Uterus (tissue), 3 donors: ENCODE measurements at regions not wholly inside any gene's neighbourhood (a gene's known extent, or its start where the extent isn't known, plus 50 kb on each side); places are given as distances from the start of the nearest gene placed in this dataset.
"Not testable (repeated sequence)": the region's sequence is repeated elsewhere in the genome, so short reads cannot be mapped to it uniquely, and the experiment has no call there.

Experiments
- DNase-seq, 2 donors: peaks; one replicate each; pipeline ENCODE4 v3.0.0-alpha.2; 2019 to 2020
- H3K27ac ChIP-seq, 2 donors: fragments of 200-600 bp; sonication (generic); 1 replicate in 1 of 2; 2 replicates in 1 of 2; pipeline ENCODE4 v1.5.1; 2016 to 2018
- H3K27me3 ChIP-seq, 2 donors: fragments of 200-600 bp; sonication (generic); one replicate each; pipeline ENCODE4 v1.5.1; 2018 to 2019; ENCODE audit warnings: control low read depth in 1 of 2
- H3K36me3 ChIP-seq, 2 donors: fragments of 200-600 bp; sonication (generic); one replicate each; pipeline ENCODE4 v1.5.1; 2019; ENCODE audit warnings: control low read depth in 1 of 2
- H3K4me1 ChIP-seq, 2 donors: fragments of 200-600 bp; sonication (generic); one replicate each; pipeline ENCODE4 v1.5.1; 2018 to 2019; ENCODE audit warnings: control low read depth in 1 of 2
- H3K4me3 ChIP-seq, 2 donors: fragments of 200-600 bp; sonication (generic); 1 replicate in 1 of 2; 2 replicates in 1 of 2; pipeline ENCODE4 v1.5.1; 2018 to 2019; ENCODE audit warnings: mild to moderate bottlenecking in 1 of 2
- H3K9me3 ChIP-seq, 2 donors: fragments of 200-600 bp; sonication (generic); one replicate each; pipeline ENCODE4 v1.5.1; 2019; ENCODE audit warnings: control low read depth in 1 of 2
- POLR2A ChIP-seq, 2 donors: fragments of 450-650 bp; IDR thresholded peaks; one replicate each; pipeline ENCODE4 v1.6.1; 2016; ENCODE audit warnings: antibody characterized with exemption in 2 of 2, mild to moderate bottlenecking in 1 of 2, moderate library complexity in 1 of 2
- intact Hi-C: fragments of 100-400 bp; cut with DNase I; formaldehyde crosslinking; loops from one replicate; pipeline ENCODE4 v1.15.1; 2023; ENCODE audit warnings: low total_unique reads
- TF ChIP-seq, protein P1 (sequence below), 4 experiments: fragments of 200-600 bp in 2 of 4; fragments of 450-650 bp in 2 of 4; sonication (generic) in 2 of 4; IDR thresholded peaks; one replicate each; pipeline ENCODE4 v1.5.1; 2016 to 2019; ENCODE audit warnings: antibody characterized with exemption in 4 of 4, mild to moderate bottlenecking in 2 of 4, moderate library complexity in 1 of 4
- donor health status: DM: yes; HTN: yes; CAD: no.

DNA sequence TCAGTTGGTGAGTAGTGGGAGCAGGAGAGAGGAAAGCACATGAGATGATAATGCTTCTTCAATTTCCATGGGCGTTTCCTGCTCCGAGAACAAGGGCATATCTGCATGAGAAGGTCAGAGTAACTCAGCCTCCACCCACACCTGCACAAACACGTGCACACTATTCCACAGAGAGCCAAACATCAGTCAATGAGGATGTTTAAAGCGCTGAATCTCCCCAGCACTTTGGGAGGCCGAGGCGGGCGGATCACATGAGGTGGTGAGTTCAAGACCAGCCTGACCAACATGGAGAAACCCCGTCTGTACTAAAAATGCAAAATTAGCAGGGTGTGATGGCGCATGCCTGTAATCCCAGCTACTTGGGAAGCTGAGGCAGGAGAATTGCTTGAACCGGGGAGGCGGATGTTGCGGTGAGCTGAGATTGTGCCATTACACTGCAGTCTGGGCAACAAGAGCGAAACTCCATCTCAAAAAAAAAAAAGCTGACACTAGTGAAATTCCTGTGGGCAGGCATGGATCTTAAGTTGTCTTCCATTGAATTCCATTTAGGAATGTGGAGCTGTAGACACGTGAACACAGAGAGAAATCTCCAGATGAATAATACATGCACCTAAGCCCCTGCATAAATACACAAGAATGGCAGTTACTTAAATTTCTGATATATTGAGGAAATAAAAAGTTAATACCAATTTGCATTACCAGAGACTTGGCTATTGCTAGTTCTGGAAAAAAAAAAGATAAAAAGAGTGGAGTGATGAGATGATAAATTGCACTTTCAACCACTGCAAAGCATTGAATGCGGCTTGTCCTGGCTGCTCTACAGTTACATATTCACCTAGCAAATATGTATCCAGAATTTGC lies 1097.4 kb upstream of the TMEM132C start:
- TF ChIP-seq, protein P1, sequence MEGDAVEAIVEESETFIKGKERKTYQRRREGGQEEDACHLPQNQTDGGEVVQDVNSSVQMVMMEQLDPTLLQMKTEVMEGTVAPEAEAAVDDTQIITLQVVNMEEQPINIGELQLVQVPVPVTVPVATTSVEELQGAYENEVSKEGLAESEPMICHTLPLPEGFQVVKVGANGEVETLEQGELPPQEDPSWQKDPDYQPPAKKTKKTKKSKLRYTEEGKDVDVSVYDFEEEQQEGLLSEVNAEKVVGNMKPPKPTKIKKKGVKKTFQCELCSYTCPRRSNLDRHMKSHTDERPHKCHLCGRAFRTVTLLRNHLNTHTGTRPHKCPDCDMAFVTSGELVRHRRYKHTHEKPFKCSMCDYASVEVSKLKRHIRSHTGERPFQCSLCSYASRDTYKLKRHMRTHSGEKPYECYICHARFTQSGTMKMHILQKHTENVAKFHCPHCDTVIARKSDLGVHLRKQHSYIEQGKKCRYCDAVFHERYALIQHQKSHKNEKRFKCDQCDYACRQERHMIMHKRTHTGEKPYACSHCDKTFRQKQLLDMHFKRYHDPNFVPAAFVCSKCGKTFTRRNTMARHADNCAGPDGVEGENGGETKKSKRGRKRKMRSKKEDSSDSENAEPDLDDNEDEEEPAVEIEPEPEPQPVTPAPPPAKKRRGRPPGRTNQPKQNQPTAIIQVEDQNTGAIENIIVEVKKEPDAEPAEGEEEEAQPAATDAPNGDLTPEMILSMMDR (IDR thresholded peaks at IDR 0.05) = no peak
- no peak for TF ChIP-seq POLR2A (IDR thresholded peaks at IDR 0.05)
- no peak overlapping the region for H3K27ac ChIP-seq
- H3K4me1 ChIP-seq = no peaks in the 10 kb centered on the region
- H3K27me3 ChIP-seq = no peaks in the 10 kb centered on the region
- intact Hi-C loops = no loop called here
- no peak overlapping the region for H3K4me3 ChIP-seq
- H3K36me3 ChIP-seq = no peaks in the 10 kb centered on the region
- DNase-seq = no peak
- no peaks in the 10 kb centered on the region for H3K9me3 ChIP-seq

DNA sequence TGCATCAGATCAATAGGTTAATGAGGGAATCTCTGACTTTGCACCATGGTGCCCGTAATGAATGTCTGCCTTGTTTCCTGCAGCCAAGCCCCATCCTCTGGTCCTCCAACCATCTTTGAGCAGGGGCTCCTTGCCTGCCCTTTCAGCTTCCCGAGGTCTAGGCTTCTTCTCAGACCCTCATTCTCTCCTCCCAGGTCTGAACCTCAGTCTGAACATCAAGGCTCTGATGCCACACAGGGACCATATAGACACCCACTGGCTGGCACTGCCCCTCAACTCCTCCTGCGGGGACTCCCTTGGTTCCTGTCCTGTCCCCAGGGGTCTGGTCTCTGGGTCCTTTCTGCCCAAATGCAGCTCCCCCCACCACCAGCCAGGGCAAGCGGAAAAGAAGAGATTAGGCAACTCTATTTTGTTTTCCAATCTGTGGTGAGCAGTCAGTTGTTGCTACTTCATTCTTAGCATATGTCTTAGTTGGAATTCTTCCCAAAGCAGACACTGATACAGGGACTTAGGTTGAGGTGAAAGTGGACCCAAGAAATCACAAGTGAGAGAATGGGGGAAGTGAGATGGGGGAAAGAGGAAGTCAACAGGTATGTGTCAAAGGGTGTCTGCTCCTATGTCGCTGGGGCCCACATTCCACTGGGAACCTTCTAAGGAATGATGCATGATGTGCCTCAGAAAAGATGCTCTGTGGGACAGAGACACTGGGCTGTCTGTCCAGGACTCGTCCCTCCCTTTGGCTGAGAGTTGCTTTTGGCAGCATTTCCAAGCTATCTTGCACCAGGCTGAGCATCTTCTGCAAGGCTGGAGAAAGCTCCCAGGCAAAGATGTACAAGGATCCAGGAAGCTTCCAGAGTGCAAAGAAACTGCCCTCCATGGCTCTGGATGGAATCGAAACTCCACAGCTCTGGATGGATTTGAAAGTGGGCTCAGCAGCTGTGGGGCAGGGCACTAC lies 1096.5 kb upstream of the TMEM132C start:
- no peak for DNase-seq
- H3K27me3 ChIP-seq = no peaks in the 10 kb centered on the region
- TF ChIP-seq POLR2A (IDR thresholded peaks at IDR 0.05) = no peak
- TF ChIP-seq, protein P1 (IDR thresholded peaks at IDR 0.05) = no peak
- no peaks in the 10 kb centered on the region for H3K9me3 ChIP-seq
- H3K4me1 ChIP-seq = no peaks in the 10 kb centered on the region
- no peak overlapping the region for H3K27ac ChIP-seq
- no peaks in the 10 kb centered on the region for H3K36me3 ChIP-seq
- intact Hi-C loops = no loop called here
- no peak overlapping the region for H3K4me3 ChIP-seq

DNA sequence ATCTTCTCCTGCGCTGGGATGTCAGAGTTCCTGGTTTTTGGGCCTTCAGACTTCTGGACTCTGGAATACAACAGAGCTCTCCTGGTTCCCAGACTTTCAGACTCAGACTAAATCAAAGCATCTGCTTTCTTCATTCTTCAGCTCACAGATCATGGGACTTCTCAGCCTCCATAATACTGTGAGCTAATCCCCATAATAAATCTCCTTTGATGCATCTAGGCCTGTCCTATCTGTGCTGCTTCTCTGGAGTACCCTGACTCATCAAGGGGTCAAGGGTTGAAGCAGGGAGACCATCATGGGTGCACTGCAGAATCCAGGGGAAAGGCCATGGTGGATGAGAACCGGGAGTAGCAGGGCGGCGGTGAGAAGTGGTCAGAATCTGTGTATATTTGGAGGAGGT lies 1094.1 kb upstream of the TMEM132C start:
- no peak overlapping the region for H3K27ac ChIP-seq
- H3K4me3 ChIP-seq = no peak overlapping the region
- TF ChIP-seq, protein P1 (IDR thresholded peaks at IDR 0.05) = no peak
- no peak for TF ChIP-seq POLR2A (IDR thresholded peaks at IDR 0.05)
- intact Hi-C loops = no loop called here
- no peaks in the 10 kb centered on the region for H3K27me3 ChIP-seq
- H3K36me3 ChIP-seq = no peaks in the 10 kb centered on the region
- DNase-seq = no peak
- no peaks in the 10 kb centered on the region for H3K4me1 ChIP-seq
- no peaks in the 10 kb centered on the region for H3K9me3 ChIP-seq

DNA sequence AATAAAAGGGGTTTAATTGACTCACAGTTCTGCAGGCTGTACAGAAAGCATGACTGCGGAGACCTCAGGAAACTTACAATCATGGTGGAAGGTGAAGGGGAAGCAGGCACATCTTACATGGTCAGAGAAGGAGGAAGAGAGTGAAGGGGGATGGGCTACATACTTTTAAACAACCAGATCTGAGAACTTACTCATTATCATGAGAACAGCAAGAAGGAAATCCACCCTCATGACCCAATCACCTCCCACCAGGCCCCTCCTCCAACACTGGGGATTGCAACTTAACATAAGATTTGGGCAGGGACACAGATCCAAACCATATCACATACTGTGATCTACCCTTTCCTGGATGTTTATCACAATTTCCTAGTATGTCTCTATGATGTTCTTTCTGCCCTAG lies 1093.0 kb upstream of the TMEM132C start:
- H3K9me3 ChIP-seq, H3K27me3 ChIP-seq, H3K27ac ChIP-seq, intact Hi-C loops, DNase-seq, H3K36me3 ChIP-seq, H3K4me1 ChIP-seq, H3K4me3 ChIP-seq: not testable (repeated sequence)

DNA sequence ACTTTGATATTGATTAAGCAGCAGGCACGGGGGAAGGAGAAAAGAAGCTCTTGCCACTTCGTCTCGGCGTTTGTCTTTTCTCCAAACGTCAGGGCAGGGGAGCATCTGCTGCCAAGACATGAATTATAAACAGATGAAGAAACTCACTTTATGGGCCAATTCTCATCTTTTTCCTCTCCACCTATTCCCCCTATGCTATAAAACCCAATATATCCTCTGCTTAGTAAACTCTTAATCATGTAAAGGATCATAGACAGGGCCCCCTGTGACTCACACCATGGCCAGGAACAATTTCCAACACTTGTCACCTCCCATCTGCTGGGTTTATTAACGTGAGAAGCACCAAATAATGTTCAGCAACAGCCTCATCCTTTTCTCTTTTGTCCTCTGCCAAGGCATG lies 1092.1 kb upstream of the TMEM132C start:
- intact Hi-C loops = no loop called here
- Histone ChIP-seq H3K36me3 (no peaks in the 10 kb centered on the region), H3K27ac (no peak overlapping the region), H3K4me3 (no peak overlapping the region), H3K9me3 (no peaks in the 10 kb centered on the region), H3K4me1 (no peaks in the 10 kb centered on the region), H3K27me3 (no peaks in the 10 kb centered on the region)
- DNase-seq = no peak
- TF ChIP-seq, protein P1 (IDR thresholded peaks at IDR 0.05) = no peak
- no peak for TF ChIP-seq POLR2A (IDR thresholded peaks at IDR 0.05)
